Sigmoid colon (tissue), 6 donors: ENCODE measurements at regions not wholly inside any gene's neighbourhood (a gene's known extent, or its start where the extent isn't known, plus 50 kb on each side); places are given as distances from the start of the nearest gene placed in this dataset.

Experiments
- DNase-seq: peaks from one replicate; pipeline ENCODE4 v3.0.0-alpha.2; 2019
- H3K27ac ChIP-seq, 4 donors: fragments of 200-600 bp; sonication (generic); one replicate each; pipeline ENCODE4 v1.5.1; 2016 to 2019; ENCODE audit warnings: mild to moderate bottlenecking in 1 of 4
- H3K27me3 ChIP-seq, 3 donors: fragments of 200-600 bp; sonication (generic); one replicate each; pipeline ENCODE4 v1.5.1; 2019; ENCODE audit warnings: mild to moderate bottlenecking in 1 of 3
- H3K36me3 ChIP-seq, 4 donors: fragments of 200-600 bp; sonication (generic); one replicate each; pipeline ENCODE4 v1.5.1; 2016 to 2019
- H3K4me1 ChIP-seq, 4 donors: fragments of 200-600 bp; sonication (generic); one replicate each; pipeline ENCODE4 v1.5.1; 2017 to 2019
- H3K4me3 ChIP-seq, 4 donors: fragments of 200-600 bp; sonication (generic); one replicate each; pipeline ENCODE4 v1.5.1; 2017 to 2019; ENCODE audit warnings: mild to moderate bottlenecking in 2 of 4, moderate library complexity in 1 of 4
- H3K9me3 ChIP-seq, 4 donors: fragments of 200-600 bp in 3 of 4; sonication (generic) in 3 of 4; one replicate each; pipeline versions ENCODE4 v1.5.1 to v1.6.1; 2013 to 2019
- EP300 ChIP-seq, 4 donors: sonication (generic); formaldehyde crosslinking; IDR thresholded peaks; one replicate each; pipeline ENCODE4 v1.6.1; 2017; ENCODE audit warnings: antibody characterized with exemption in 4 of 4
- POLR2A ChIP-seq, 2 donors: fragments of 450-650 bp; IDR thresholded peaks; one replicate each; pipeline ENCODE4 v1.6.1; 2016; ENCODE audit warnings: antibody characterized with exemption in 2 of 2, mild to moderate bottlenecking in 2 of 2, moderate library complexity in 2 of 2
- POLR2AphosphoS5 ChIP-seq, 4 donors: sonication (generic); formaldehyde crosslinking; IDR thresholded peaks; one replicate each; pipeline ENCODE4 v1.6.1; 2017; ENCODE audit warnings: antibody characterized with exemption in 4 of 4
- WGBS, 2 donors: extraction: QIAGEN DNeasy Blood & Tissue Kit; methylation state at CpG; one replicate each; pipeline ENCODE4 v1.1.7; 2013; 5-methylcytosine and 5-hydroxymethylcytosine counted together
- intact Hi-C: fragments of 100-400 bp; cut with DNase I; formaldehyde crosslinking; loops from one replicate; pipeline ENCODE4 v1.15.1; 2023
- TF ChIP-seq, protein P1 (sequence below), 4 experiments: fragments of 450-650 bp in 3 of 4; fragments of 200-600 bp in 1 of 4; IDR thresholded peaks; one replicate each; pipeline ENCODE4 v1.5.1; 2016 to 2019; ENCODE audit warnings: antibody characterized with exemption in 4 of 4, mild to moderate bottlenecking in 3 of 4, moderate library complexity in 2 of 4
- donor health status: healthy with polysubstance abuse.
- donor health status: healthy.

- WGBS, 2 donors: 69 to 82% methylated on average over 9 of the region's 9 CpGs
These were observed 192.1 kb upstream of the ADAMTS16 start for GRCh38 chr5:4947893-4948536.

GRCh38 chr5:4949108-4949507, 191.0 kb upstream of the ADAMTS16 start:
- DNase-seq: no peak
- WGBS, 2 donors: 55 to 66% methylated on average over 6 of the region's 6 CpGs
- no peaks in the 10 kb centered on the region for H3K36me3 ChIP-seq
- no peaks in the 10 kb centered on the region for H3K9me3 ChIP-seq
- no peak overlapping the region for H3K4me3 ChIP-seq
- intact Hi-C loops: no loop called here
- no peak overlapping the region for H3K27ac ChIP-seq
- H3K27me3 ChIP-seq: peaks cover 0 to 3% (median 0%) of the 10 kb centered on the region in 3 donors
- H3K4me1 ChIP-seq: no peaks in the 10 kb centered on the region
- TF ChIP-seq POLR2AphosphoS5 (IDR thresholded peaks at IDR 0.05): no peak
- TF ChIP-seq EP300 (IDR thresholded peaks at IDR 0.05): no peak
- TF ChIP-seq POLR2A (IDR thresholded peaks at IDR 0.05): no peak
- TF ChIP-seq, protein P1, sequence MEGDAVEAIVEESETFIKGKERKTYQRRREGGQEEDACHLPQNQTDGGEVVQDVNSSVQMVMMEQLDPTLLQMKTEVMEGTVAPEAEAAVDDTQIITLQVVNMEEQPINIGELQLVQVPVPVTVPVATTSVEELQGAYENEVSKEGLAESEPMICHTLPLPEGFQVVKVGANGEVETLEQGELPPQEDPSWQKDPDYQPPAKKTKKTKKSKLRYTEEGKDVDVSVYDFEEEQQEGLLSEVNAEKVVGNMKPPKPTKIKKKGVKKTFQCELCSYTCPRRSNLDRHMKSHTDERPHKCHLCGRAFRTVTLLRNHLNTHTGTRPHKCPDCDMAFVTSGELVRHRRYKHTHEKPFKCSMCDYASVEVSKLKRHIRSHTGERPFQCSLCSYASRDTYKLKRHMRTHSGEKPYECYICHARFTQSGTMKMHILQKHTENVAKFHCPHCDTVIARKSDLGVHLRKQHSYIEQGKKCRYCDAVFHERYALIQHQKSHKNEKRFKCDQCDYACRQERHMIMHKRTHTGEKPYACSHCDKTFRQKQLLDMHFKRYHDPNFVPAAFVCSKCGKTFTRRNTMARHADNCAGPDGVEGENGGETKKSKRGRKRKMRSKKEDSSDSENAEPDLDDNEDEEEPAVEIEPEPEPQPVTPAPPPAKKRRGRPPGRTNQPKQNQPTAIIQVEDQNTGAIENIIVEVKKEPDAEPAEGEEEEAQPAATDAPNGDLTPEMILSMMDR (IDR thresholded peaks at IDR 0.05): no peak

More at GRCh38 chr5:4947893-4948536, 192.1 kb upstream of the ADAMTS16 start:
- H3K4me1 ChIP-seq: no peaks in the 10 kb centered on the region
- intact Hi-C loops: no loop called here
- no peak overlapping the region for H3K4me3 ChIP-seq
- H3K27ac ChIP-seq: no peak overlapping the region
- no peaks in the 10 kb centered on the region for H3K27me3 ChIP-seq
- H3K36me3 ChIP-seq: no peaks in the 10 kb centered on the region
- no peaks in the 10 kb centered on the region for H3K9me3 ChIP-seq
- DNase-seq: no peak
- TF ChIP-seq, protein P1 (IDR thresholded peaks at IDR 0.05): no peak
- TF ChIP-seq POLR2AphosphoS5 (IDR thresholded peaks at IDR 0.05): no peak
- TF ChIP-seq POLR2A (IDR thresholded peaks at IDR 0.05): no peak
- no peak for TF ChIP-seq EP300 (IDR thresholded peaks at IDR 0.05)

DNA sequence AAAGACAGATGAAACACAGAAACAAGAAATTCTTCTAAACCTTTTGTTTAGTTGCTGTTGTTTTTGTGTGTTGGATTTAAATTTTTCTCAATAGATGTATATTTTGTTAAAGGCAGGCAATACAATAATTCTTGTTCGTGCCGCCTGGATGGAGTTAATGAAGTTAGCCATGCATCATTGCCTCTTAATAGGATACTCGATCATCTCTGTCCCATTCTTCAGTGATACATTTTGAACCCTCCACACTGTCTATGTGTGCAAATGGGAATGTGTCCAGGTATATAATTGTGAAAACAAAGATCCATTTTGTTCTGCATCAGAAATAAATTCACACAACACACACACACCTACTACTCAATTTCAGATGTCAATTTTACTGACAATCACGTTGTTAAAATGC, 186.6 kb upstream of the ADAMTS16 start:
- Histone ChIP-seq H3K4me3 (no peak overlapping the region), H3K27ac (no peak overlapping the region), H3K4me1 (no peaks in the 10 kb centered on the region), H3K27me3 (peaks cover 0 to 3% (median 0%) of the 10 kb centered on the region in 3 donors), H3K9me3 (no peaks in the 10 kb centered on the region), H3K36me3 (no peaks in the 10 kb centered on the region)
- no peak for DNase-seq
- TF ChIP-seq EP300 (IDR thresholded peaks at IDR 0.05): no peak
- TF ChIP-seq POLR2A (IDR thresholded peaks at IDR 0.05): no peak
- TF ChIP-seq POLR2AphosphoS5 (IDR thresholded peaks at IDR 0.05): no peak
- WGBS, 2 donors: 72 to 82% methylated on average over 4 of the region's 4 CpGs
- intact Hi-C loops: no loop called here

GRCh38 chr5:4954048-4954447, 186.1 kb upstream of the ADAMTS16 start:
- Histone ChIP-seq H3K9me3 (no peaks in the 10 kb centered on the region), H3K27ac (no peak overlapping the region), H3K27me3 (peaks cover 0 to 3% (median 0%) of the 10 kb centered on the region in 3 donors), H3K36me3 (no peaks in the 10 kb centered on the region), H3K4me3 (no peak overlapping the region), H3K4me1 (no peaks in the 10 kb centered on the region)
- DNase-seq: no peak
- WGBS, 2 donors: 84 to 92% methylated on average over 4 of the region's 4 CpGs
- intact Hi-C loops: no loop called here
- TF ChIP-seq POLR2A (IDR thresholded peaks at IDR 0.05) (no peak), EP300 (IDR thresholded peaks at IDR 0.05) (no peak), POLR2AphosphoS5 (IDR thresholded peaks at IDR 0.05) (no peak)
- TF ChIP-seq, protein P1 (IDR thresholded peaks at IDR 0.05): no peak

- intact Hi-C loops: loop anchor here (10.0 kb wide), 1 partner anchor 238 kb away; no protein-coding TSS in a partner anchor
- DNase-seq: no peak
- Histone ChIP-seq H3K4me1 (no peaks in the 10 kb centered on the region), H3K27me3 (no peaks in the 10 kb centered on the region), H3K9me3 (no peaks in the 10 kb centered on the region), H3K36me3 (no peaks in the 10 kb centered on the region), H3K27ac (no peak overlapping the region), H3K4me3 (no peak overlapping the region)
- 93 to 98% methylated on average over 1 of the region's 1 CpG for WGBS, 2 donors
- TF ChIP-seq POLR2A (IDR thresholded peaks at IDR 0.05) (no peak), POLR2AphosphoS5 (IDR thresholded peaks at IDR 0.05) (no peak), EP300 (IDR thresholded peaks at IDR 0.05) (no peak)
- TF ChIP-seq, protein P1 (IDR thresholded peaks at IDR 0.05): no peak
These were observed 176.9 kb upstream of the ADAMTS16 start for GRCh38 chr5:4963265-4963664.
